GM19395 (cell line): ENCODE measurements at regions not wholly inside any gene's neighbourhood (a gene's known extent, or its start where the extent isn't known, plus 50 kb on each side); places are given as distances from the start of the nearest gene placed in this dataset.

Experiments
- ATAC-seq: cut with Tn5 transposase; IDR thresholded peaks from one replicate; pipeline ENCODE4 v1.9.1; 2021; ENCODE audit warnings: mild to moderate bottlenecking, moderate library complexity; ENCODE audit not compliant: unreplicated experiment

- no peak for ATAC-seq
These were observed 306.5 kb upstream of the TNRC6C start for GRCh38 chr17:77651988-77652387.

- no peak for ATAC-seq
These were observed 304.2 kb upstream of the TNRC6C start for GRCh38 chr17:77654296-77654695.

- ATAC-seq, result no peak
These were observed 303.7 kb upstream of the TNRC6C start for GRCh38 chr17:77654850-77655249.

- ATAC-seq, result no peak
These were observed 302.4 kb upstream of the TNRC6C start for GRCh38 chr17:77656054-77656453.

- no peak for ATAC-seq
These were observed 300.7 kb upstream of the TNRC6C start for GRCh38 chr17:77657839-77658238.

GRCh38 chr17:77660524-77660923 lies 298.0 kb upstream of the TNRC6C start:
- no peak for ATAC-seq

- ATAC-seq, result no peak
These were observed 295.7 kb upstream of the TNRC6C start for GRCh38 chr17:77662833-77663232.

- no peak for ATAC-seq
These were observed 294.3 kb upstream of the TNRC6C start for GRCh38 chr17:77664097-77664729.

GRCh38 chr17:77665833-77666232 lies 292.7 kb upstream of the TNRC6C start:
- ATAC-seq, result no peak

GRCh38 chr17:77666462-77666861 lies 292.0 kb upstream of the TNRC6C start:
- no peak for ATAC-seq

GRCh38 chr17:77666881-77667395 lies 291.6 kb upstream of the TNRC6C start:
- peak; percentile 58 for ATAC-seq

GRCh38 chr17:77667478-77667877 lies 291.0 kb upstream of the TNRC6C start:
- ATAC-seq, result no peak

GRCh38 chr17:77668518-77668917 lies 290.0 kb upstream of the TNRC6C start:
- no peak for ATAC-seq

GRCh38 chr17:77670173-77670572 lies 288.3 kb upstream of the TNRC6C start:
- no peak for ATAC-seq

GRCh38 chr17:77674358-77674757 lies 284.1 kb upstream of the TNRC6C start:
- ATAC-seq, result no peak

GRCh38 chr17:77675411-77675810 lies 283.1 kb upstream of the TNRC6C start:
- ATAC-seq, result no peak

- ATAC-seq, result no peak
These were observed 282.7 kb upstream of the TNRC6C start for GRCh38 chr17:77675816-77676215.

GRCh38 chr17:77676237-77676661 lies 282.3 kb upstream of the TNRC6C start:
- no peak for ATAC-seq

- no peak for ATAC-seq
These were observed 281.3 kb upstream of the TNRC6C start for GRCh38 chr17:77677211-77677610.

GRCh38 chr17:77677630-77678029 lies 280.9 kb upstream of the TNRC6C start:
- ATAC-seq, result no peak

GRCh38 chr17:77679589-77679988 lies 278.9 kb upstream of the TNRC6C start:
- ATAC-seq, result no peak

- no peak for ATAC-seq
These were observed 276.6 kb upstream of the TNRC6C start for GRCh38 chr17:77681861-77682260.
